ENCODE measurements at regions not wholly inside any gene's neighbourhood (a gene's known extent, or its start where the extent isn't known, plus 50 kb on each side); places are given as distances from the start of the nearest gene placed in this dataset.

- TF ChIP-seq CTCF (conservative IDR thresholded peaks at IDR 0.05 in 1 of 2, IDR thresholded peaks at IDR 0.05 in 1 of 2; ENCODE audit: low read depth in 1 of 2, low read length in 2 of 2) (no peak), EZH2 (IDR thresholded peaks at IDR 0.05; ENCODE audit: low read length, missing control alignments) (no peak)
Measured at GRCh38 chr1:219323426-219323825, 149.7 kb downstream of the LYPLAL1 start.
